ENCODE measurements at regions not wholly inside any gene's neighbourhood (a gene's known extent, or its start where the extent isn't known, plus 50 kb on each side); places are given as distances from the start of the nearest gene placed in this dataset.

DNA sequence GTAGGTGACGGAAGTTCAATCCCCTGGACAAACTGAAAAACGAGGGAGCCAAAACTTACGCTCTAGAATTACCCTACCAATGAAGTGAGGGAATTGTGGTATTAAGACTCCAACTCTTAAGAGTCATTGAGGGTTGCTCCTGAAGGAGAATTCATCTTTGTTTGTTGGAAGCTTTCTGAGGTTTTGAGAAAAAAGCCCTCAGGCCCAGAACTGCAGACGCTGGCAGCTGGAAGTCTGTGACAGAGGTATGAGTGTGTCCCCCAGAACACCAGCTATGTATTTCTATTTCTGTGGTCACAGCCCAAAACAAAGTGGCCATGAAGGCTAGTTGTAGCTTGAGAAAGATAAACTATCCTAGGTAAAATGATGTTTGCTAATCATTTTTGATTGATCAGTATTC, 438.8 kb upstream of the B3GALT2 start:
- Histone ChIP-seq H3K27ac (ENCODE audit: poor library complexity, severe bottlenecking) (no peak overlapping the region), H3K4me1 (ENCODE audit: insufficient read depth, poor library complexity, severe bottlenecking) (no peaks in the 10 kb centered on the region), H3K36me3 (ENCODE audit: low read depth) (no peaks in the 10 kb centered on the region), H3K9me3 (ENCODE audit: severe bottlenecking) (no peaks in the 10 kb centered on the region), H3K27me3 (ENCODE audit: insufficient read depth, poor library complexity, severe bottlenecking) (no peaks in the 10 kb centered on the region), H3K4me3 (ENCODE audit: severe bottlenecking) (no peak overlapping the region)
- TF ChIP-seq, protein P1, sequence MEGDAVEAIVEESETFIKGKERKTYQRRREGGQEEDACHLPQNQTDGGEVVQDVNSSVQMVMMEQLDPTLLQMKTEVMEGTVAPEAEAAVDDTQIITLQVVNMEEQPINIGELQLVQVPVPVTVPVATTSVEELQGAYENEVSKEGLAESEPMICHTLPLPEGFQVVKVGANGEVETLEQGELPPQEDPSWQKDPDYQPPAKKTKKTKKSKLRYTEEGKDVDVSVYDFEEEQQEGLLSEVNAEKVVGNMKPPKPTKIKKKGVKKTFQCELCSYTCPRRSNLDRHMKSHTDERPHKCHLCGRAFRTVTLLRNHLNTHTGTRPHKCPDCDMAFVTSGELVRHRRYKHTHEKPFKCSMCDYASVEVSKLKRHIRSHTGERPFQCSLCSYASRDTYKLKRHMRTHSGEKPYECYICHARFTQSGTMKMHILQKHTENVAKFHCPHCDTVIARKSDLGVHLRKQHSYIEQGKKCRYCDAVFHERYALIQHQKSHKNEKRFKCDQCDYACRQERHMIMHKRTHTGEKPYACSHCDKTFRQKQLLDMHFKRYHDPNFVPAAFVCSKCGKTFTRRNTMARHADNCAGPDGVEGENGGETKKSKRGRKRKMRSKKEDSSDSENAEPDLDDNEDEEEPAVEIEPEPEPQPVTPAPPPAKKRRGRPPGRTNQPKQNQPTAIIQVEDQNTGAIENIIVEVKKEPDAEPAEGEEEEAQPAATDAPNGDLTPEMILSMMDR (IDR thresholded peaks at IDR 0.05; ENCODE audit: poor library complexity, severe bottlenecking): no peak
- DNase-seq (ENCODE audit: low spot score): no peak
- no peak for ATAC-seq (ENCODE audit: low read depth)

DNA sequence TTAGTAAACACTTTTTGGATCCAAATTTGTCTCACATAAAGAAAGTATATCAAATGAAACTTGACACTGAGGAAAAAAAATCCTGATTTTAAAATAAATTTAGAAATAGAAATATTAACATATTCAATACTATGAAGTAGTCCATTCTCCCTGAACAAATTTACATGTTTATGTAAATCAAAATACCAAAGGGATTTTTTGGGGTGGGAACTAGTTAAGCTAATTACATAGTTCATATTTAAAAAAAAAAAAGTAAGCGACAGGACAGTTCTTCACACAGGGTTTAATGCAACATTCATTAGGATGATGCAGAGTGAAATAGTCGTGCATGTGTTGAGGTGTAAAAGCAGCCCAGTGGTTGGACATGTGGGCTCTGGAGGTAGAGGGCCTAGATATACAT, 433.5 kb upstream of the B3GALT2 start:
- no peak for ATAC-seq (ENCODE audit: low read depth)
- H3K27ac ChIP-seq (ENCODE audit: poor library complexity, severe bottlenecking): no peak overlapping the region
- no peak for DNase-seq (ENCODE audit: low spot score)
- no peak overlapping the region for H3K4me3 ChIP-seq (ENCODE audit: severe bottlenecking)
- H3K9me3 ChIP-seq (ENCODE audit: severe bottlenecking): no peaks in the 10 kb centered on the region
- no peaks in the 10 kb centered on the region for H3K36me3 ChIP-seq (ENCODE audit: low read depth)
- TF ChIP-seq, protein P1 (IDR thresholded peaks at IDR 0.05; ENCODE audit: poor library complexity, severe bottlenecking): no peak
- no peaks in the 10 kb centered on the region for H3K4me1 ChIP-seq (ENCODE audit: insufficient read depth, poor library complexity, severe bottlenecking)
- no peaks in the 10 kb centered on the region for H3K27me3 ChIP-seq (ENCODE audit: insufficient read depth, poor library complexity, severe bottlenecking)

DNA sequence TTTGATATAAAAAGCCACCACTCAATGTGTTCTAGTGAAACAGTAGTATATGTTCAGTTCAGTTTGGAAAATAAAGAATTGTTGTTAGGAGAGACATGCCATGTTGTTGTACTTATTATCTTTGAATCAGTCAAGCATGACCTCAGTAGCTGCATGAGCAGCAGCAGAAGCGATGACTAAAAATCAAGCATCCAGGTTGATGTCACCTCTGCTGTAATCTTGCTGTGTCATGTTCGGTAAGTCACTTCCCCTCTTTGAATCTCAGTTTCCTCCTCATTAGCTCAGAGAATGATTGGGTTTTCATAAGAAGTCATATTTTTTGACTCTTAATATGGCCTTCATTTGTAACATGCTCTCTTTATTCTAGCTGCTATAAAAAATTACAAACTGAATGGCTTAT, 428.4 kb upstream of the B3GALT2 start:
- Histone ChIP-seq H3K4me1 (ENCODE audit: insufficient read depth, poor library complexity, severe bottlenecking) (no peaks in the 10 kb centered on the region), H3K27me3 (ENCODE audit: insufficient read depth, poor library complexity, severe bottlenecking) (no peaks in the 10 kb centered on the region), H3K36me3 (ENCODE audit: low read depth) (no peaks in the 10 kb centered on the region), H3K27ac (ENCODE audit: poor library complexity, severe bottlenecking) (no peak overlapping the region), H3K4me3 (ENCODE audit: severe bottlenecking) (no peak overlapping the region), H3K9me3 (ENCODE audit: severe bottlenecking) (no peaks in the 10 kb centered on the region)
- ATAC-seq (ENCODE audit: low read depth) (no peak), DNase-seq (ENCODE audit: low spot score) (no peak)
- TF ChIP-seq, protein P1 (IDR thresholded peaks at IDR 0.05; ENCODE audit: poor library complexity, severe bottlenecking): no peak

DNA sequence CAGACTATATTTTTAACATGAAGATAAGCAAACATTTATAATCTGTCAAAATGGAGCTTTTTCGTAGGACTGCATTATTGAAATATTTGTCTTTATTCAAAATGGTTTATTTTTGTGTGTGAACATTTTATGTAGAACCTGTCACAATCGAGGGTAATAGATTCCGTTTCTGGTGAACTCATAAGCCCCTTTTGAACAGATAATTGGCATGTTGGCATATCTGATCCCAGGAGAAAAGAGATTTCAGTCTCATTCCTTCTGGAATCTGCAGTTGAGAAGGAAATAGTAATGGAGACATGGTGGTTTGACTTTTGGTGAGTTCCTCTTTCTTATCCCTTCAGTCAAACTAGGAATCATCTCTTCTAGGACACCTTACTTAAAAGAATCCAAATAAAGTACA, 427.9 kb upstream of the B3GALT2 start:
- no peaks in the 10 kb centered on the region for H3K36me3 ChIP-seq (ENCODE audit: low read depth)
- H3K4me1 ChIP-seq (ENCODE audit: insufficient read depth, poor library complexity, severe bottlenecking): no peaks in the 10 kb centered on the region
- no peaks in the 10 kb centered on the region for H3K27me3 ChIP-seq (ENCODE audit: insufficient read depth, poor library complexity, severe bottlenecking)
- TF ChIP-seq, protein P1 (IDR thresholded peaks at IDR 0.05; ENCODE audit: poor library complexity, severe bottlenecking): no peak
- DNase-seq (ENCODE audit: low spot score) (no peak), ATAC-seq (ENCODE audit: low read depth) (no peak)
- H3K9me3 ChIP-seq (ENCODE audit: severe bottlenecking): no peaks in the 10 kb centered on the region
- H3K27ac ChIP-seq (ENCODE audit: poor library complexity, severe bottlenecking): no peak overlapping the region
- H3K4me3 ChIP-seq (ENCODE audit: severe bottlenecking): no peak overlapping the region

DNA sequence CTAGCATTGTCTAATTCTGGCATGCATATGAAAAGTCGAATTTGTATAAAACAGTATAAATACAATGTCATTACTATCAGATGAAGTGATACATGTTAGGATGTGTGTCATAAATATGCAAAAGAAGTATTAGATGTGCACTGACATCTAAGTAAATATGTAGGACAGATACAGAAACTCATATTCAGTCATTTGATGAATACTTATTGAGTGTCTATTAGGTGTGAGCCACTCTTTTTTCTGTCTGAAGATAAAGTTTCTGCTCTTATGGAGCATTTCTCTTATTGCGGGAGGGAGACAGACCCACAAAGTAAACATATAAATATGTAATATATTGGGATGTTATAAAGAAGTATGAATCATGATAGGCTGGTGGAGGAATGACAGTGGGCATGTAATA, 426.6 kb upstream of the B3GALT2 start:
- ATAC-seq (ENCODE audit: low read depth): no peak

More for the DNA sequence above, 426.6 kb upstream of the B3GALT2 start:
- Histone ChIP-seq H3K27ac (ENCODE audit: poor library complexity, severe bottlenecking) (no peak overlapping the region), H3K4me1 (ENCODE audit: insufficient read depth, poor library complexity, severe bottlenecking) (no peaks in the 10 kb centered on the region), H3K9me3 (ENCODE audit: severe bottlenecking) (no peaks in the 10 kb centered on the region), H3K27me3 (ENCODE audit: insufficient read depth, poor library complexity, severe bottlenecking) (no peaks in the 10 kb centered on the region), H3K36me3 (ENCODE audit: low read depth) (no peaks in the 10 kb centered on the region), H3K4me3 (ENCODE audit: severe bottlenecking) (no peak overlapping the region)
- DNase-seq (ENCODE audit: low spot score): no peak
- TF ChIP-seq, protein P1 (IDR thresholded peaks at IDR 0.05; ENCODE audit: poor library complexity, severe bottlenecking): no peak

Measured in RWPE2 (cell line).